Mesenchymal stem cell (in vitro differentiated cells and primary cell): ENCODE measurements at regions not wholly inside any gene's neighbourhood (a gene's known extent, or its start where the extent isn't known, plus 50 kb on each side); places are given as distances from the start of the nearest gene placed in this dataset.

Source experiments
- DNase-seq: peaks from one replicate; pipeline ENCODE4 v3.0.0-alpha.2; 2013
- H2AFZ ChIP-seq: one replicate; pipeline ENCODE4 v1.6.1; 2013; ENCODE audit warnings: low read depth, mild to moderate bottlenecking, control low read depth, inconsistent platforms, low read length, moderate library complexity
- H2AK5ac ChIP-seq: 2 replicates; pipeline ENCODE4 v1.6.1; 2013; ENCODE audit warnings: low read length, moderate library complexity, mild to moderate bottlenecking, inconsistent platforms; ENCODE audit not compliant: severe bottlenecking
- H2BK120ac ChIP-seq: one replicate; pipeline ENCODE4 v1.6.1; 2013; ENCODE audit warnings: low read depth, mild to moderate bottlenecking, inconsistent platforms, low read length, moderate library complexity
- H2BK12ac ChIP-seq, 2 experiments: one replicate each; pipeline ENCODE4 v1.6.1; 2013; ENCODE audit warnings: inconsistent platforms in 2 of 2, low read length in 2 of 2, mild to moderate bottlenecking in 2 of 2, moderate library complexity in 2 of 2, control low read depth in 1 of 2
- H2BK15ac ChIP-seq: one replicate; pipeline ENCODE4 v1.6.1; 2013; ENCODE audit warnings: mild to moderate bottlenecking, low read depth, inconsistent platforms; ENCODE audit not compliant: poor library complexity, severe bottlenecking
- H2BK5ac ChIP-seq: 2 replicates; pipeline ENCODE4 v1.6.1; 2013; ENCODE audit warnings: low read depth, mild to moderate bottlenecking, low read length, control low read depth, inconsistent platforms; ENCODE audit not compliant: poor library complexity, severe bottlenecking
- H3K14ac ChIP-seq, 2 experiments: one replicate each; pipeline ENCODE4 v1.6.1; 2013; ENCODE audit warnings: inconsistent platforms in 2 of 2, low read length in 2 of 2, control low read depth in 1 of 2, mild to moderate bottlenecking in 1 of 2, moderate library complexity in 1 of 2
- H3K18ac ChIP-seq, 2 experiments: one replicate each; pipeline ENCODE4 v1.6.1; 2013; ENCODE audit warnings: inconsistent platforms in 2 of 2, low read length in 2 of 2, control low read depth in 1 of 2, low read depth in 1 of 2, mild to moderate bottlenecking in 1 of 2
- H3K23ac ChIP-seq, 2 experiments: one replicate each; pipeline ENCODE4 v1.6.1; 2013; ENCODE audit warnings: inconsistent platforms in 2 of 2, low read length in 2 of 2, mild to moderate bottlenecking in 2 of 2, moderate library complexity in 2 of 2, control low read depth in 1 of 2
- H3K27ac ChIP-seq: 2 replicates; pipeline ENCODE4 v1.5.1; 2013; ENCODE audit warnings: mild to moderate bottlenecking, moderate library complexity, low read length, control low read depth, inconsistent platforms; ENCODE audit not compliant: poor library complexity, severe bottlenecking
- H3K27me3 ChIP-seq, 2 experiments: 2 replicates each; pipeline versions ENCODE4 v1.6.1 to v1.7.0; 2013; ENCODE audit warnings: low read length in 2 of 2, mild to moderate bottlenecking in 2 of 2, moderate library complexity in 2 of 2, control low read depth in 1 of 2, inconsistent platforms in 1 of 2; ENCODE audit not compliant: control insufficient read depth in 1 of 2, insufficient read depth in 1 of 2
- H3K36me3 ChIP-seq, 2 experiments: 2 replicates each; pipeline versions ENCODE4 v1.6.1 to v1.7.0; 2013; ENCODE audit warnings: low read length in 2 of 2, control low read depth in 1 of 2, inconsistent platforms in 1 of 2, low read depth in 1 of 2, mild to moderate bottlenecking in 1 of 2; ENCODE audit not compliant: insufficient read depth in 2 of 2, control insufficient read depth in 1 of 2
- H3K4ac ChIP-seq, 2 experiments: one replicate each; pipeline ENCODE4 v1.6.1; 2013; ENCODE audit warnings: inconsistent platforms in 2 of 2, low read length in 2 of 2, mild to moderate bottlenecking in 2 of 2, moderate library complexity in 2 of 2, control low read depth in 1 of 2, low read depth in 1 of 2
- H3K4me1 ChIP-seq: 2 replicates; pipeline ENCODE4 v1.6.1; 2013; ENCODE audit warnings: low read depth, low read length, control low read depth; ENCODE audit not compliant: control insufficient read depth, insufficient read depth
- H3K4me2 ChIP-seq: 2 replicates; pipeline ENCODE4 v1.6.1; 2013; ENCODE audit warnings: low read length, mild to moderate bottlenecking, inconsistent platforms; ENCODE audit not compliant: poor library complexity, severe bottlenecking
- H3K4me3 ChIP-seq, 2 experiments: 2 replicates each; pipeline versions ENCODE4 v1.5.1 to v1.7.0; 2013; ENCODE audit warnings: low read length in 2 of 2, mild to moderate bottlenecking in 2 of 2, control low read depth in 1 of 2, low read depth in 1 of 2; ENCODE audit not compliant: insufficient read depth in 1 of 2
- H3K79me1 ChIP-seq: replicated peaks from 2 replicates; pipeline ENCODE4 v1.6.1; 2013; ENCODE audit warnings: mild to moderate bottlenecking, control low read depth, low read length, inconsistent platforms; ENCODE audit not compliant: poor library complexity, severe bottlenecking
- H3K9ac ChIP-seq: 2 replicates; pipeline ENCODE4 v1.7.0; 2013; ENCODE audit warnings: mild to moderate bottlenecking, low read length, moderate library complexity
- H3K9me3 ChIP-seq: 2 replicates; pipeline ENCODE4 v1.7.0; 2013; ENCODE audit warnings: mild to moderate bottlenecking, low read length; ENCODE audit not compliant: control insufficient read depth
- H4K8ac ChIP-seq: one replicate; pipeline ENCODE4 v1.6.1; 2013; ENCODE audit warnings: inconsistent platforms, mild to moderate bottlenecking, low read length, moderate library complexity
- H4K91ac ChIP-seq: one replicate; pipeline ENCODE4 v1.6.1; 2013; ENCODE audit warnings: mild to moderate bottlenecking, low read length, inconsistent platforms
- WGBS: methylation state at CpG from one replicate; pipeline ENCODE4 v1.1.7; 2013; ENCODE audit warnings: mixed read lengths; 5-methylcytosine and 5-hydroxymethylcytosine counted together

DNA sequence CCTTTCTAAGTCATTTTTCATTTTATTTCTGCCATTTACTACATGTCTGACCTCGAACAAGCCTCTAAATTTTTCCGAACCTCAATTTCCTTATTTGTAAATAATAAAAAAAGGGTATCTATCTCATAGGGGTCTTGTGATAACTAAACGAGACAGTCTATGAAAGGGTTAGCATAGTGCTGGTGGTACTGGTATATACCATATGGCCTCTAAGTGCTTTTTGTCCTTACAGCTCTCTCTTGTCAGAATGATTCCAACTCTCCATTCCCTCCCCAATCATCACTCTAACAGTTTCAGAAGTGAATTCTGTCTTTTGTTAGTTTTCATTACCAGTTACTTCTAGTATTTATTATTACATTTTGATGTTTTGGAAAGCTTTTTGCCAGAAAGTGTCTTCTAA is 85.5 kb upstream of the ACTBL2 start:
- Histone ChIP-seq H2BK120ac (no peak overlapping the region), H2BK5ac (no peak overlapping the region), H3K27ac (no peak overlapping the region), H3K27me3 (peaks cover 0 to 3% of the 10 kb centered on the region in 2 experiments), H2AK5ac (no peak overlapping the region), H3K4me3 (no peak overlapping the region), H3K14ac (no peak overlapping the region), H3K79me1 (no peaks in the 10 kb centered on the region), H4K8ac (no peak overlapping the region), H3K4me1 (no peaks in the 10 kb centered on the region), H3K9ac (no peak overlapping the region), H3K23ac (no peak overlapping the region), H4K91ac (no peak overlapping the region), H3K9me3 (no peaks in the 10 kb centered on the region), H3K4me2 (no peak overlapping the region), H3K18ac (no peak overlapping the region), H3K36me3 (no peaks in the 10 kb centered on the region), H2BK12ac (no peak overlapping the region), H3K4ac (no peak overlapping the region), H2AFZ (no peak overlapping the region), H2BK15ac (no peak overlapping the region)
- no peak for DNase-seq
- no CpG with 5 or more reads among the region's 3 CpGs for WGBS

DNA sequence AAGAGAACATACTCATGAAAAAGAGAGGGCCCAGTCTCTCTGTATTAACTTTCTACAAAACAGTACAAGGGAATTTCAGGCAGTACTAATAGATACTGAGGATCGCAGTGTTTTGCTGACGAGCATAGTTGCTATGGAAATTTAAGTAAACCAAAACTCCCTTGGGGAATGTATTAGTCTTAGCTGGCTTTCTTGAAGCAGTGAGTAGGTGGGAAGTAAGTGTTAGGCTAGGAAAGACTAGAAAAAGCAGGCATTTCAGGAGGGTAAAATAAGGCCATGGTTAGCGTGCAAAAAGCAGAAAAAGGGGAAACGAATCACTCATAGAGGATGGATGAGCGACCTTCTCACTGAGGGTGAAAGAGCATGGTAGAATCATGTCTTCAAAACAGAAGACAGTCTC is 84.3 kb upstream of the ACTBL2 start:
- H3K23ac ChIP-seq = no peak overlapping the region
- H2BK120ac ChIP-seq = no peak overlapping the region
- peak; percentile 97 for DNase-seq
- H4K91ac ChIP-seq = no peak overlapping the region
- H3K79me1 ChIP-seq = no peaks in the 10 kb centered on the region
- H2BK15ac ChIP-seq = no peak overlapping the region
- no peak overlapping the region for H2BK12ac ChIP-seq
- WGBS = 34% methylated on average over 5 of the region's 5 CpGs
- H2BK5ac ChIP-seq = no peak overlapping the region
- no peaks in the 10 kb centered on the region for H3K36me3 ChIP-seq
- no peak overlapping the region for H3K27ac ChIP-seq
- H2AFZ ChIP-seq = no peak overlapping the region
- peak overlapping the region; percentile 15 for H4K8ac ChIP-seq
- no peak overlapping the region for H3K4me2 ChIP-seq
- H3K4ac ChIP-seq = peak overlapping the region in 1 of 2 experiments; percentile 51
- H3K9ac ChIP-seq = peak overlapping the region; percentile 83
- no peak overlapping the region for H2AK5ac ChIP-seq
- H3K14ac ChIP-seq = no peak overlapping the region
- H3K18ac ChIP-seq = peak overlapping the region in 1 of 2 experiments; percentile 33
- H3K9me3 ChIP-seq = no peaks in the 10 kb centered on the region
- H3K27me3 ChIP-seq = peaks cover 0 to 3% of the 10 kb centered on the region in 2 experiments
- no peak overlapping the region for H3K4me3 ChIP-seq
- no peaks in the 10 kb centered on the region for H3K4me1 ChIP-seq

DNA sequence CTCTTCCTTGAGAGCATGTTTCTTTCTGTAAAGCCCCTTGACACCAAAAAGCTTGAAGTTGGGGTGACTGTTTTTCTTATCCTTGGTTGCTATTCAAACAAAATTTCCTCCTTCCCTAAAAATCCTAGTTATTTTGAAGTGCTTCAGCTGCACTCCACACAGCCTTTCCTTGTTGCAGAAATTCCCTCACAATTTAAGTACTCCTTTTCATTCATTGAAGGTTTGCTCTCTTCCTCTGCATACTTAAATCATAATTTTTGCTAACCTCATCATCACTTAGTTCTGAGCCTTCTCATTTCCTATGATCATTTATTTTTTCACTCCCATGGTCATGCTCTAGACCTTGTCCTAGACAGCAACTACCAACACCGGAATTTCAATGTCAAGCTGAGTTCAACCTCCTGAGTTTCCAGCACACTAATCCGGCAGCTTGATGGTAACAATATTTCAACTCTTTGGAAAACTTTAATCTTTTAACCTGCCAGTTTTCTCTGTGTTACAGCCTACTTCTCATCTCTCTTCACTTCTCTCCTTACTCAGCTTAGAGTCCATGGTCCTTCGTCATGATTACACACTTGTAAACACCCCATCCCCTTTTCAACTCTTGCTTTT is 78.7 kb upstream of the ACTBL2 start:
- Histone ChIP-seq H2AK5ac (no peak overlapping the region), H2AFZ (no peak overlapping the region), H3K4me3 (no peak overlapping the region), H2BK15ac (no peak overlapping the region), H3K9ac (no peak overlapping the region), H2BK12ac (no peak overlapping the region), H3K4me2 (no peak overlapping the region), H3K4me1 (no peaks in the 10 kb centered on the region), H3K36me3 (no peaks in the 10 kb centered on the region), H2BK5ac (no peak overlapping the region), H2BK120ac (no peak overlapping the region), H3K4ac (no peak overlapping the region), H4K8ac (no peak overlapping the region), H3K27me3 (peaks cover 0 to 7% of the 10 kb centered on the region in 2 experiments), H3K18ac (no peak overlapping the region), H3K14ac (no peak overlapping the region), H3K9me3 (no peaks in the 10 kb centered on the region), H3K79me1 (no peaks in the 10 kb centered on the region), H3K23ac (no peak overlapping the region), H3K27ac (no peak overlapping the region), H4K91ac (no peak overlapping the region)
- DNase-seq = peak; percentile 9
- WGBS = 82% methylated on average over 3 of the region's 3 CpGs

DNA sequence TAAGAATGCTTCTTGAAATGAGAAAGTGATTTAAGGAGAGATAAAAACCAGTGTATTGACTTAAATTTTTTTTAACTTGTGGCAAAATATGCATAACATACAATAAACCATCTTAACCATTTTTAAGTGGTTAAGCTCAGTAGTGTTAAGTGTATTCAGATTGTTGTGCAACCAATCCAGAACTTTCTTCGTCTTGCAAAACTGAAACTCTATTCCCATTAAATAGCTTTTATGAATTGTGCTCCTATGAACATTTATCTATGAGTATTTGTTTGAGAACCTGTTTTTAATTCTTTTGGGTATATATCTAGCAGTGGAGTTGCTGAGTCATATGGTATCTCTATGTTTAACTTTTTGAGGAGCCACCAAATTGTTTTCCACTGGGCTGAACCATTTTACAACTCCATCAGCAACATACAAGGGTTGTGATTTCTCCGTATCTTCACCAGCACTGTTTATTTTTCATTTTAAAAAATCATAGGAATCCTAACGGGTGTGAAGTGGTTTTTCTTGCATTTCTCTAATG is 76.6 kb upstream of the ACTBL2 start:
- H2BK120ac ChIP-seq = no peak overlapping the region
- no peak overlapping the region for H4K8ac ChIP-seq
- H4K91ac ChIP-seq = no peak overlapping the region
- H2BK15ac ChIP-seq = no peak overlapping the region
- H3K23ac ChIP-seq = no peak overlapping the region
- no peak overlapping the region for H3K9ac ChIP-seq
- no peak overlapping the region for H3K27ac ChIP-seq
- no peak overlapping the region for H2AFZ ChIP-seq
- H2BK5ac ChIP-seq = no peak overlapping the region
- no peaks in the 10 kb centered on the region for H3K79me1 ChIP-seq
- no peaks in the 10 kb centered on the region for H3K4me1 ChIP-seq
- H2AK5ac ChIP-seq = no peak overlapping the region
- no peaks in the 10 kb centered on the region for H3K36me3 ChIP-seq
- H3K4me2 ChIP-seq = no peak overlapping the region
- H3K14ac ChIP-seq = no peak overlapping the region
- DNase-seq = no peak
- no peaks in the 10 kb centered on the region for H3K9me3 ChIP-seq
- H3K4ac ChIP-seq = no peak overlapping the region
- no peak overlapping the region for H3K4me3 ChIP-seq
- H3K18ac ChIP-seq = no peak overlapping the region
- peaks cover 0 to 7% of the 10 kb centered on the region in 2 experiments for H3K27me3 ChIP-seq
- 100% methylated on average over 1 of the region's 3 CpGs for WGBS
- H2BK12ac ChIP-seq = no peak overlapping the region
